Mucosa of descending colon (tissue), 3 donors: ENCODE measurements at regions not wholly inside any gene's neighbourhood (a gene's known extent, or its start where the extent isn't known, plus 50 kb on each side); places are given as distances from the start of the nearest gene placed in this dataset.

Source experiments
- ATAC-seq: fragments of 200-7000 bp; cut with Tn5 transposase; one replicate; pipeline ENCODE4 v1.9.1; 2020; ENCODE audit warnings: mild to moderate bottlenecking, moderate library complexity
- DNase-seq, 3 donors: peaks; one replicate each; pipeline ENCODE4 v3.0.0-alpha.2; 2020
- H3K36me3 ChIP-seq: fragments of 200-600 bp; one replicate; pipeline ENCODE4 v1.8.0; 2021; ENCODE audit warnings: low read depth, mild to moderate bottlenecking
- H3K4me1 ChIP-seq: fragments of 200-600 bp; one replicate; pipeline ENCODE4 v1.8.0; 2021; ENCODE audit warnings: low read depth, mild to moderate bottlenecking
- H3K4me3 ChIP-seq: fragments of 200-600 bp; one replicate; pipeline ENCODE4 v1.8.0; 2021; ENCODE audit warnings: mild to moderate bottlenecking
- H3K9me3 ChIP-seq: fragments of 200-600 bp; one replicate; pipeline ENCODE4 v1.8.0; 2021; ENCODE audit warnings: mild to moderate bottlenecking
- intact Hi-C, 2 donors: fragments of 100-400 bp; cut with DNase I in 1 of 2; cut with micrococcal nuclease in 1 of 2; formaldehyde crosslinking; loops; one replicate each; pipeline versions ENCODE4 v1.11.0 to v1.11.1; 2022; cut with DNase I, micrococcal nuclease
- TF ChIP-seq, protein P1 (sequence below): fragments of 200-600 bp; IDR thresholded peaks from one replicate; pipeline ENCODE4 v1.8.0; 2022; ENCODE audit warnings: antibody characterized with exemption, mild to moderate bottlenecking
- donor health status: DM: no; HTN: no; CAD: no; lungs with moderate emphysema.
- donor health status: DM: no; HTN: no; CAD: no.
- donor health status: DM: no; HTN: yes; CAD: no.

GRCh38 chr10:47225219-47225927 is 74.6 kb upstream of the GDF10 start:
- TF ChIP-seq, protein P1, sequence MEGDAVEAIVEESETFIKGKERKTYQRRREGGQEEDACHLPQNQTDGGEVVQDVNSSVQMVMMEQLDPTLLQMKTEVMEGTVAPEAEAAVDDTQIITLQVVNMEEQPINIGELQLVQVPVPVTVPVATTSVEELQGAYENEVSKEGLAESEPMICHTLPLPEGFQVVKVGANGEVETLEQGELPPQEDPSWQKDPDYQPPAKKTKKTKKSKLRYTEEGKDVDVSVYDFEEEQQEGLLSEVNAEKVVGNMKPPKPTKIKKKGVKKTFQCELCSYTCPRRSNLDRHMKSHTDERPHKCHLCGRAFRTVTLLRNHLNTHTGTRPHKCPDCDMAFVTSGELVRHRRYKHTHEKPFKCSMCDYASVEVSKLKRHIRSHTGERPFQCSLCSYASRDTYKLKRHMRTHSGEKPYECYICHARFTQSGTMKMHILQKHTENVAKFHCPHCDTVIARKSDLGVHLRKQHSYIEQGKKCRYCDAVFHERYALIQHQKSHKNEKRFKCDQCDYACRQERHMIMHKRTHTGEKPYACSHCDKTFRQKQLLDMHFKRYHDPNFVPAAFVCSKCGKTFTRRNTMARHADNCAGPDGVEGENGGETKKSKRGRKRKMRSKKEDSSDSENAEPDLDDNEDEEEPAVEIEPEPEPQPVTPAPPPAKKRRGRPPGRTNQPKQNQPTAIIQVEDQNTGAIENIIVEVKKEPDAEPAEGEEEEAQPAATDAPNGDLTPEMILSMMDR = no peak
- Histone ChIP-seq H3K4me3 (no peak overlapping the region), H3K9me3 (no peaks in the 10 kb centered on the region), H3K36me3 (no peaks in the 10 kb centered on the region), H3K4me1 (no peaks in the 10 kb centered on the region)
- intact Hi-C loops = no loop called here
- no peak for DNase-seq
- no peak for ATAC-seq

DNA sequence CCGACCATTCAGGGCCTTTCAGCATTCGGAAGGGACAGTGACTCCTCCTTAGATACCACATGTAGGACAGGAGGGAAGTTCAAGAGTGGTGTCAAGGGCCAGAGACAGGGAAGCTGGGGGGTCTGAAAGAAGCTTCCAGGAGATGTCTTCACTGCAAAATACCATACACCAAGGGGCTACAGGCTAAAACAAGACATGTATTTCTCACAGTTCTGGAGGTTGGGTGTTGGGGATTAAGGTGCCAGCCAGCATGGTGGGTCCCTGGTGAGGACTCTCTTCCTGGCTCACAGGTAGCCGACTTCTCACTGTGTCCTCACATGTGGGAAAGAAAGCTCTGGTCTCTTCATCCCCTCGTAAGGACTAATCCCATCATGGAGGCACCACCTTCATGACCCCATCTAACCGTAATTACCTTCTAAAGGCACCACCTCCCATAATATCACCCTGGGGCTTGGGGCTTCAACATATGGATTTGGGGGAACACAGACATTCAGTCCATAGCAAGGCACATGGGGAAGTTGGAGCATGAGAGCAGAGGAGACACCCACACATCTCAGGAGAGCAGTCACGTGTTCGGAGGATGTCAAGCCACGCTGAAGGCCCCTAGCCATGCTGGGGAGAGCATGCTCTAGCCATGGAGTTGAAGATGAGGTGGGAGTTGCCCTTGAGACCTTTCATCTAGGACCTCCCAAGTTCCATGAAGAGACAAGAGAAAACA is 73.9 kb upstream of the GDF10 start:
- DNase-seq = no peak
- H3K36me3 ChIP-seq = no peaks in the 10 kb centered on the region
- no peak overlapping the region for H3K4me3 ChIP-seq
- no peaks in the 10 kb centered on the region for H3K4me1 ChIP-seq
- TF ChIP-seq, protein P1 = no peak
- H3K9me3 ChIP-seq = no peaks in the 10 kb centered on the region
- intact Hi-C loops = no loop called here
- ATAC-seq = no peak

DNA sequence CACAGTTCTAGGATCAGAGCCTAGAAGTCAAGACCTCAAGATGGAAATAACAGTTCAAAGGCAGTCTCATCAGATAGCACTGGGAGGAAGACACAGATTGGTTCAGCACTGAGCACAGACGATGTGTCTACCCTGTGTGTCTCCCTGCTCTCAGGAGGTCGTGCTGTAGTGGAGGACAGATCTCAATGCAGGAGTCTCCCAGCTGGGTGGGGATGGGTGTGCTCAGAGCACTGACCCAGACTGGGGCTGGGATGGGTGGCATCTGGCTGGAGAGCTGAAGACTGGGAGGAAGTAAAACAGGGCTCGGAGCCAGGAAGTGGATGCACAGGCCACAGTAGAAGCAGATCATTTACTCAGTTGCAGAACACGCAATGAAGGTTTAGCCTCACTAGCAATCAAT is 69.5 kb upstream of the GDF10 start:
- Histone ChIP-seq H3K36me3 (no peaks in the 10 kb centered on the region), H3K4me1 (no peaks in the 10 kb centered on the region), H3K9me3 (no peaks in the 10 kb centered on the region), H3K4me3 (no peak overlapping the region)
- ATAC-seq (no peak), DNase-seq (no peak)
- intact Hi-C loops = no loop called here
- TF ChIP-seq, protein P1 = no peak

DNA sequence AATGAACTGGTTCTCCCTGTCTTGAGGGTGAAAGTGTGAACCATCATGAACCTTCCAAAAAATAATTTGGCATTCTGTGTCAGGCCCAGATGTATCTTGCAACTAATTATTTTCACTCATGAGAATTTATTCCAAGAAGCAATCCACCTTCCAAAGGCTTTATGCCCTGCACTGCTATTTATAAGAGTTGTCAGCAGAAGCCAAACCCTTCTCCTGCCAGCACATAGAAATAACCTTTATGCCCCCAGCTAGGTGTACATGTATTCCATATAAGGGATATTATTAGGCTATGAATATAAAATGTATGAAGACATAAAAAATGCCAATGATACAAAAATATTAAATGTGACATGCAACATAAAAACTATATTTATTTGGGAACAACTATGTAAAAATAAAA is 69.0 kb upstream of the GDF10 start:
- no peaks in the 10 kb centered on the region for H3K36me3 ChIP-seq
- no peak overlapping the region for H3K4me3 ChIP-seq
- TF ChIP-seq, protein P1 = no peak
- ATAC-seq = no peak
- no peaks in the 10 kb centered on the region for H3K9me3 ChIP-seq
- intact Hi-C loops = no loop called here
- no peaks in the 10 kb centered on the region for H3K4me1 ChIP-seq
- DNase-seq = no peak

DNA sequence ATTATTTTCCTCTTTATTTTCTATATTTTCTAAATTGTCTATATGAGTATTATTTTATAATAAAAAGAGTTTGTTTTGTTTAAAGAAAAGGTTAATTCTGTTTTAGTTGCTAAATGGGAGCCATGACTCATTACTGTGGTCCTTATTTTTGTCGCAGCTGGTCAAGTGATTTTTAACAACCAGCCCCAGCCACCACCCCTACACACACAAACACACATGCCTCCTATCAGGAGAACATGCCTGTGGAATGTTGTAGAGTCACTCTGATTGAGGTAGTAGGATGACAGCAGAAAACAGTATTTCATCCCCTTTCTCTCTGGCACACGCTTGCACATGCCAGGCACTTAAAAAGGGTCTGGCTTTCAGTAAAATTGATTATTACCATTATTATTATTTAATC is 68.6 kb upstream of the GDF10 start:
- Histone ChIP-seq H3K9me3 (no peaks in the 10 kb centered on the region), H3K36me3 (no peaks in the 10 kb centered on the region), H3K4me3 (no peak overlapping the region), H3K4me1 (no peaks in the 10 kb centered on the region)
- TF ChIP-seq, protein P1 = no peak
- ATAC-seq = no peak
- intact Hi-C loops = no loop called here
- no peak for DNase-seq
